HEK293 (cell line): ENCODE measurements at regions not wholly inside any gene's neighbourhood (a gene's known extent, or its start where the extent isn't known, plus 50 kb on each side); places are given as distances from the start of the nearest gene placed in this dataset.

Source experiments
- CTCF ChIA-PET: fragments of 350-600 bp; formaldehyde crosslinking; extraction: SDS; loops from one replicate; lab custom pipeline; 2021; ENCODE audit warnings: antibody characterized with exemption; lab: Yijun Ruan, JAX
- POLR2A ChIA-PET: fragments of 300-600 bp; formaldehyde crosslinking; extraction: SDS; loops from one replicate; lab custom pipeline; 2020; ENCODE audit warnings: antibody characterized with exemption, inconsistent platforms; lab: Yijun Ruan, JAX
- H3K27ac ChIP-seq: fragments of 200-500 bp; sonication (Bioruptor generic); 2 replicates; pipeline ENCODE4 v1.5.1; 2014; ENCODE audit warnings: low read depth, low read length, control low read depth, inconsistent platforms; ENCODE audit errors: extremely low read depth
- H3K36me3 ChIP-seq, 2 experiments: fragments of 200-500 bp in 1 of 2; sonication (Bioruptor generic) in 1 of 2; 1 replicate in 1 of 2; 2 replicates in 1 of 2; pipeline ENCODE4 v1.5.1; 2014 to 2017; ENCODE audit warnings: inconsistent platforms in 2 of 2, low read length in 2 of 2; ENCODE audit not compliant: control insufficient read depth in 2 of 2, insufficient read depth in 1 of 2
- H3K4me1 ChIP-seq: fragments of 200-500 bp; sonication (Bioruptor generic); 2 replicates; pipeline ENCODE4 v1.5.1; 2014; ENCODE audit warnings: mild to moderate bottlenecking, low read length, inconsistent platforms; ENCODE audit not compliant: control insufficient read depth, insufficient read depth
- H3K4me3 ChIP-seq: 2 replicates; pipeline ENCODE4 v1.5.1; 2011; ENCODE audit warnings: low read depth, mild to moderate bottlenecking, control low read depth, low read length, moderate library complexity
- H3K9me3 ChIP-seq: fragments of 200-500 bp; sonication (Bioruptor generic); 2 replicates; pipeline ENCODE4 v1.5.1; 2014; ENCODE audit warnings: low read depth, low read length, inconsistent platforms; ENCODE audit not compliant: control insufficient read depth, insufficient read depth
- SCRT1 ChIP-seq: fragments of 450-650 bp; formaldehyde crosslinking; IDR thresholded peaks from 2 replicates; pipeline ENCODE4 v1.5.1; 2016; ENCODE audit warnings: missing biosample characterization, missing genetic modification characterization, borderline replicate concordance
- SCRT2 ChIP-seq: fragments of 450-650 bp; formaldehyde crosslinking; IDR thresholded peaks from 2 replicates; pipeline ENCODE4 v1.5.1; 2016; ENCODE audit warnings: missing biosample characterization, missing genetic modification characterization
- ZNF202 ChIP-seq: fragments of 450-650 bp; formaldehyde crosslinking; IDR thresholded peaks from 2 replicates; pipeline ENCODE4 v1.5.1; 2016; ENCODE audit warnings: missing biosample characterization, missing genetic modification characterization, borderline replicate concordance
- ZNF311 ChIP-seq: fragments of 450-650 bp; formaldehyde crosslinking; IDR thresholded peaks from 2 replicates; pipeline ENCODE4 v1.5.1; 2017; ENCODE audit warnings: missing biosample characterization, missing genetic modification characterization, borderline replicate concordance
- ZNF416 ChIP-seq: fragments of 450-650 bp; formaldehyde crosslinking; IDR thresholded peaks from 2 replicates; pipeline ENCODE4 v1.5.1; 2016; ENCODE audit warnings: missing biosample characterization, missing genetic modification characterization
- ZNF501 ChIP-seq: fragments of 450-650 bp; formaldehyde crosslinking; IDR thresholded peaks from 2 replicates; pipeline ENCODE4 v1.5.1; 2016; ENCODE audit warnings: missing biosample characterization, missing genetic modification characterization
- ZNF555 ChIP-seq: fragments of 450-650 bp; formaldehyde crosslinking; conservative IDR thresholded peaks from 2 replicates; pipeline ENCODE4 v1.5.1; 2017; ENCODE audit warnings: missing biosample characterization, mild to moderate bottlenecking, missing genetic modification characterization, inconsistent platforms
- ZNF561 ChIP-seq: fragments of 450-650 bp; IDR thresholded peaks from 2 replicates; pipeline ENCODE4 v1.5.1; 2018; ENCODE audit warnings: missing biosample characterization, missing genetic modification characterization, borderline replicate concordance
- ZNF621 ChIP-seq: fragments of 450-650 bp; formaldehyde crosslinking; IDR thresholded peaks from 2 replicates; pipeline ENCODE4 v1.5.1; 2017; ENCODE audit warnings: missing biosample characterization, missing genetic modification characterization
- ZNF704 ChIP-seq: fragments of 450-650 bp; formaldehyde crosslinking; IDR thresholded peaks from 2 replicates; pipeline ENCODE4 v1.5.1; 2016; ENCODE audit warnings: missing biosample characterization, missing genetic modification characterization
- TF ChIP-seq, protein P1 (sequence below): fragments of 450-650 bp; formaldehyde crosslinking; IDR thresholded peaks from 2 replicates; pipeline ENCODE4 v1.5.1; 2016; ENCODE audit warnings: missing biosample characterization, missing genetic modification characterization
- TF ChIP-seq, protein P2 (sequence below): fragments of 450-650 bp; formaldehyde crosslinking; IDR thresholded peaks from 2 replicates; pipeline ENCODE4 v1.5.1; 2016; ENCODE audit warnings: missing biosample characterization, missing genetic modification characterization, borderline replicate concordance
- TF ChIP-seq, protein P3 (sequence below): fragments of 450-650 bp; formaldehyde crosslinking; IDR thresholded peaks from 2 replicates; pipeline ENCODE4 v1.5.1; 2016; ENCODE audit warnings: missing biosample characterization, missing genetic modification characterization

DNA sequence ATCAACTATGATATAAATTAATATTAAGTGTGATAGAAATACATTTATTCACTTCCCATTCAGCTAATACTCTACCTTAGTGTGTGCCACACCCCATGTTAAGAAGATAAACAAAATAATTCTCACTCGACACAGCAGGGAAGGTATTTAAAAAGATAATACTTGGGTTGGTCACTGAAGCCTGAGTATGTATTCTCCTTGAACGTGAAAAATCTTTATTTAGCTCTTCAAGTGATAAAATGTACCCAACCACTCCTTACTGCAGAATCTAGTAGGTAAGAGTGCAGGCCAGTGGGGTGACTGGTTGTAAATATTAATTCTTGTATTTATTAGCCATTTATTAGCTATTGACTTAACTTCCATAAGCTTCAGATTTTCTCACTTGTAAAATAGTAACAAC lies 372.7 kb upstream of the THBS1 start (continued):
- TF ChIP-seq ZNF621 (tag by site-specific recombination) (no peak), ZNF416 (tag by site-specific recombination) (no peak), ZNF704 (tag by site-specific recombination) (no peak)
- TF ChIP-seq, all 188 proteins: peak for 0

- Histone ChIP-seq H3K4me3 (no peak overlapping the region), H3K27ac (no peak overlapping the region), H3K9me3 (no peaks in the 10 kb centered on the region), H3K36me3 (no peaks in the 10 kb centered on the region), H3K4me1 (no peaks in the 10 kb centered on the region)
- POLR2A ChIA-PET = no interaction called here
- CTCF ChIA-PET = no interaction called here
- no peak for TF ChIP-seq ZNF501
- TF ChIP-seq, protein P1, sequence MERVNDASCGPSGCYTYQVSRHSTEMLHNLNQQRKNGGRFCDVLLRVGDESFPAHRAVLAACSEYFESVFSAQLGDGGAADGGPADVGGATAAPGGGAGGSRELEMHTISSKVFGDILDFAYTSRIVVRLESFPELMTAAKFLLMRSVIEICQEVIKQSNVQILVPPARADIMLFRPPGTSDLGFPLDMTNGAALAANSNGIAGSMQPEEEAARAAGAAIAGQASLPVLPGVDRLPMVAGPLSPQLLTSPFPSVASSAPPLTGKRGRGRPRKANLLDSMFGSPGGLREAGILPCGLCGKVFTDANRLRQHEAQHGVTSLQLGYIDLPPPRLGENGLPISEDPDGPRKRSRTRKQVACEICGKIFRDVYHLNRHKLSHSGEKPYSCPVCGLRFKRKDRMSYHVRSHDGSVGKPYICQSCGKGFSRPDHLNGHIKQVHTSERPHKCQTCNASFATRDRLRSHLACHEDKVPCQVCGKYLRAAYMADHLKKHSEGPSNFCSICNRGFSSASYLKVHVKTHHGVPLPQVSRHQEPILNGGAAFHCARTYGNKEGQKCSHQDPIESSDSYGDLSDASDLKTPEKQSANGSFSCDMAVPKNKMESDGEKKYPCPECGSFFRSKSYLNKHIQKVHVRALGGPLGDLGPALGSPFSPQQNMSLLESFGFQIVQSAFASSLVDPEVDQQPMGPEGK = no peak
- TF ChIP-seq ZNF311 (tag by site-specific recombination) = no peak
- TF ChIP-seq ZNF202 (tag by site-specific recombination) = no peak
- no peak for TF ChIP-seq ZNF555
- no peak for TF ChIP-seq ZNF561
- TF ChIP-seq, protein P2, sequence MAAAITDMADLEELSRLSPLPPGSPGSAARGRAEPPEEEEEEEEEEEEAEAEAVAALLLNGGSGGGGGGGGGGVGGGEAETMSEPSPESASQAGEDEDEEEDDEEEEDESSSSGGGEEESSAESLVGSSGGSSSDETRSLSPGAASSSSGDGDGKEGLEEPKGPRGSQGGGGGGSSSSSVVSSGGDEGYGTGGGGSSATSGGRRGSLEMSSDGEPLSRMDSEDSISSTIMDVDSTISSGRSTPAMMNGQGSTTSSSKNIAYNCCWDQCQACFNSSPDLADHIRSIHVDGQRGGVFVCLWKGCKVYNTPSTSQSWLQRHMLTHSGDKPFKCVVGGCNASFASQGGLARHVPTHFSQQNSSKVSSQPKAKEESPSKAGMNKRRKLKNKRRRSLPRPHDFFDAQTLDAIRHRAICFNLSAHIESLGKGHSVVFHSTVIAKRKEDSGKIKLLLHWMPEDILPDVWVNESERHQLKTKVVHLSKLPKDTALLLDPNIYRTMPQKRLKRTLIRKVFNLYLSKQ (tag by site-specific recombination) = no peak
- TF ChIP-seq, protein P3, sequence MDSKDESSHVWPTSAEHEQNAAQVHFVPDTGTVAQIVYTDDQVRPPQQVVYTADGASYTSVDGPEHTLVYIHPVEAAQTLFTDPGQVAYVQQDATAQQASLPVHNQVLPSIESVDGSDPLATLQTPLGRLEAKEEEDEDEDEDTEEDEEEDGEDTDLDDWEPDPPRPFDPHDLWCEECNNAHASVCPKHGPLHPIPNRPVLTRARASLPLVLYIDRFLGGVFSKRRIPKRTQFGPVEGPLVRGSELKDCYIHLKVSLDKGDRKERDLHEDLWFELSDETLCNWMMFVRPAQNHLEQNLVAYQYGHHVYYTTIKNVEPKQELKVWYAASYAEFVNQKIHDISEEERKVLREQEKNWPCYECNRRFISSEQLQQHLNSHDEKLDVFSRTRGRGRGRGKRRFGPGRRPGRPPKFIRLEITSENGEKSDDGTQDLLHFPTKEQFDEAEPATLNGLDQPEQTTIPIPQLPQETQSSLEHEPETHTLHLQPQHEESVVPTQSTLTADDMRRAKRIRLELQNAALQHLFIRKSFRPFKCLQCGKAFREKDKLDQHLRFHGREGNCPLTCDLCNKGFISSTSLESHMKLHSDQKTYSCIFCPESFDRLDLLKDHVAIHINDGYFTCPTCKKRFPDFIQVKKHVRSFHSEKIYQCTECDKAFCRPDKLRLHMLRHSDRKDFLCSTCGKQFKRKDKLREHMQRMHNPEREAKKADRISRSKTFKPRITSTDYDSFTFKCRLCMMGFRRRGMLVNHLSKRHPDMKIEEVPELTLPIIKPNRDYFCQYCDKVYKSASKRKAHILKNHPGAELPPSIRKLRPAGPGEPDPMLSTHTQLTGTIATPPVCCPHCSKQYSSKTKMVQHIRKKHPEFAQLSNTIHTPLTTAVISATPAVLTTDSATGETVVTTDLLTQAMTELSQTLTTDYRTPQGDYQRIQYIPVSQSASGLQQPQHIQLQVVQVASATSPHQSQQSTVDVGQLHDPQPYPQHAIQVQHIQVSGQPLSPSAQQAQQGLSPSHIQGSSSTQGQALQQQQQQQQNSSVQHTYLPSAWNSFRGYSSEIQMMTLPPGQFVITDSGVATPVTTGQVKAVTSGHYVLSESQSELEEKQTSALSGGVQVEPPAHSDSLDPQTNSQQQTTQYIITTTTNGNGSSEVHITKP (tag by site-specific recombination) = no peak
- no peak for TF ChIP-seq SCRT1 (tag by site-specific recombination)
- no peak for TF ChIP-seq SCRT2 (tag by site-specific recombination)
Observed at GRCh38 chr15:39209548-39210211, 371.2 kb upstream of the THBS1 start.
